ENCODE measurements at regions not wholly inside any gene's neighbourhood (a gene's known extent, or its start where the extent isn't known, plus 50 kb on each side); places are given as distances from the start of the nearest gene placed in this dataset.

DNA sequence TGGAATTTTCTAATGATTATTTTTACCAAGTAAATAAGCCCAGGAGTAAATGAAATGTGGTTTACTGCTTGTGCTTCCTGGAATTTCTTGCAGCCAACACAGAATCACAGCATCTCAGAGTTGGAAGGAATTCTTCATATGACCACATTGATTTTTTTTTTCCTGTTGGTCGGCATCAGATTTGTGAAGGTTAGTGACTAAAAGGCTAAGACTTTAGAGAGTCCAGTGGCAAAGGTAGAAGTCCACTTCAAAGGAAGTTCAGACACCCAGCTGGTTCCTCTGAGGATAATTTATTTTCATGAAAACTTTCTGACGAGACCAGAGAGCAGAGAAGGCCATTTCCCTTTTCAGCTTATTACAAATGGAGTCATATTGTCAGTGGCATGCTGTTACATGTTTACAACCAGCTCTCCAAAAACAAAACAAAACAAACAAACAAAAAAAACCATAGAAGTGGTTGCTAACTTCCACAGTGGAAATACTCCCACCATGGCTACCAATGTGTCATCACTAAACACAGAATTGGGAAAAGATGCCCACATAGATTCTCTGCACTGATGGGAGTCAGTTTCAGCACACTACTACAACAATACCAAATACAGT, 77.2 kb upstream of the CDC42BPA start:
- no peaks in the 10 kb centered on the region for H4K20me1 ChIP-seq (ENCODE audit: low read length)
- no peak overlapping the region for H2AFZ ChIP-seq (ENCODE audit: low read length)
- no peaks in the 10 kb centered on the region for H3K9me3 ChIP-seq (ENCODE audit: low read length)
- H3K27ac ChIP-seq (ENCODE audit: low read length) = no peak overlapping the region
- no peak overlapping the region for H3K9ac ChIP-seq (ENCODE audit: low read length)
- TF ChIP-seq, protein P1, sequence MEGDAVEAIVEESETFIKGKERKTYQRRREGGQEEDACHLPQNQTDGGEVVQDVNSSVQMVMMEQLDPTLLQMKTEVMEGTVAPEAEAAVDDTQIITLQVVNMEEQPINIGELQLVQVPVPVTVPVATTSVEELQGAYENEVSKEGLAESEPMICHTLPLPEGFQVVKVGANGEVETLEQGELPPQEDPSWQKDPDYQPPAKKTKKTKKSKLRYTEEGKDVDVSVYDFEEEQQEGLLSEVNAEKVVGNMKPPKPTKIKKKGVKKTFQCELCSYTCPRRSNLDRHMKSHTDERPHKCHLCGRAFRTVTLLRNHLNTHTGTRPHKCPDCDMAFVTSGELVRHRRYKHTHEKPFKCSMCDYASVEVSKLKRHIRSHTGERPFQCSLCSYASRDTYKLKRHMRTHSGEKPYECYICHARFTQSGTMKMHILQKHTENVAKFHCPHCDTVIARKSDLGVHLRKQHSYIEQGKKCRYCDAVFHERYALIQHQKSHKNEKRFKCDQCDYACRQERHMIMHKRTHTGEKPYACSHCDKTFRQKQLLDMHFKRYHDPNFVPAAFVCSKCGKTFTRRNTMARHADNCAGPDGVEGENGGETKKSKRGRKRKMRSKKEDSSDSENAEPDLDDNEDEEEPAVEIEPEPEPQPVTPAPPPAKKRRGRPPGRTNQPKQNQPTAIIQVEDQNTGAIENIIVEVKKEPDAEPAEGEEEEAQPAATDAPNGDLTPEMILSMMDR (conservative IDR thresholded peaks at IDR 0.05; ENCODE audit: low read depth, low read length) = no peak
- no peak for TF ChIP-seq EZH2phosphoT487 (IDR thresholded peaks at IDR 0.05; ENCODE audit: borderline replicate concordance, low read length)
- TF ChIP-seq EZH2 (IDR thresholded peaks at IDR 0.05; ENCODE audit: low read length, unreplicated experiment) = no peak
- DNase-seq (no peak), ATAC-seq (no peak)
- CTCF ChIA-PET = no interaction called here
- H3K4me1 ChIP-seq (ENCODE audit: insufficient read depth, low read length) = 0 out of 2 replicates have a peak, but pooled peaks cover 4% of the 10 kb centered on the region
- no peaks in the 10 kb centered on the region for H3K9me2 ChIP-seq (replicated peaks; ENCODE audit: low read length)
- BruUV-seq (replicated peaks) = no TSS peak
- H3K4me2 ChIP-seq (ENCODE audit: low read length) = no peak overlapping the region
- POLR2A ChIA-PET (ENCODE audit: unreplicated experiment) = no interaction called here
- intact Hi-C loops (cut with micrococcal nuclease) = no loop called here
- H3K79me2 ChIP-seq (ENCODE audit: low read length) = no peaks in the 10 kb centered on the region
- H3F3A ChIP-seq (ENCODE audit: low read length, unreplicated experiment) = no peaks in the 10 kb centered on the region
- no peaks in the 10 kb centered on the region for H3K36me3 ChIP-seq (ENCODE audit: low read depth, low read length)
- H3K4me3 ChIP-seq (ENCODE audit: low read length) = no peak overlapping the region
- no peaks in the 10 kb centered on the region for H3K27me3 ChIP-seq (ENCODE audit: low read length)

DNA sequence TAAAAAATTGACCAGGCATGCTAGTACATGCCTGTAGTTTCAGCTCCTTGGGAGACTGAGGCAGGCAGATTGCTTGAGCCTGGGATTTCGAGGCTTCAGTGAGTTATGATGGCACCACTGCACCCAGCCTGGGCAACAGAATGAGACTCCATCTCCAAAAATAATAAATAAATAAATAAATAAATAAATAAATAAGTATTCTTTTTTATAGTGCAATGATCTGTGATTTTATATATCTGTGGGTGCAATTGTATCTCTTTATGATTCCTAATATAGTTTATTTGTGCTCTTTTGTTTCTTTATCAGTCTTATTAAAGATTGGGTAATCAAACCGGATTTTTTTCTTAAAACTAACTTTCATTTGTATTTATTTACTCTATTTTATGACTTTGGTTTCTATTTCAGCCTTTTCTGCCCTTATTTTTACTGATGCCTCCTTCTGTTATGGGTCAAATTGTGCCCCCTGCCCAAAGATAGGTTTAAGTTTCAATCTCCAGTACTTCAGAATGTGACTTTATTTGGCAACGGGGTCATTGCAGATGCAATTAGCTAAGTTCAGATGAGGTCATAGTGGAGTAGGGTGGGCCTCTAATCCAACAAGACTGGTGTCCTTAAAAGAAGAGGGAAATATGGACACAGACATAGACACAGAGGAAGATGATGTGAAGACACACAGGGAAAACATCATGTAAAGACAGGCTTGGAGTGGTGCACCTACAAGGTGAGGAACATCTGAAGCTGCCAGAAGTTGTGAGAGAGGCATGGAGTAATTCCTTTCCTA, 74.9 kb upstream of the CDC42BPA start:
- no peak overlapping the region for H3K4me2 ChIP-seq (ENCODE audit: low read length)
- peaks cover 14% of the 10 kb centered on the region for H3K4me1 ChIP-seq (ENCODE audit: insufficient read depth, low read length)
- H3K27ac ChIP-seq (ENCODE audit: low read length) = no peak overlapping the region
- intact Hi-C loops (cut with micrococcal nuclease) = no loop called here
- H3K9ac ChIP-seq (ENCODE audit: low read length) = no peak overlapping the region
- no peaks in the 10 kb centered on the region for H3K27me3 ChIP-seq (ENCODE audit: low read length)
- no peaks in the 10 kb centered on the region for H3K36me3 ChIP-seq (ENCODE audit: low read depth, low read length)
- H3K4me3 ChIP-seq (ENCODE audit: low read length) = no peak overlapping the region
- no peak for ATAC-seq
- BruUV-seq (replicated peaks) = no TSS peak
- no peak for DNase-seq
- H3F3A ChIP-seq (ENCODE audit: low read length, unreplicated experiment) = no peaks in the 10 kb centered on the region
- POLR2A ChIA-PET (ENCODE audit: unreplicated experiment) = no interaction called here
- H3K9me2 ChIP-seq (replicated peaks; ENCODE audit: low read length) = no peaks in the 10 kb centered on the region
- H3K9me3 ChIP-seq (ENCODE audit: low read length) = no peaks in the 10 kb centered on the region
- no peak for TF ChIP-seq EZH2 (IDR thresholded peaks at IDR 0.05; ENCODE audit: low read length, unreplicated experiment)
- no peak for TF ChIP-seq EZH2phosphoT487 (IDR thresholded peaks at IDR 0.05; ENCODE audit: borderline replicate concordance, low read length)
- TF ChIP-seq, protein P1 (conservative IDR thresholded peaks at IDR 0.05; ENCODE audit: low read depth, low read length) = no peak
- no peaks in the 10 kb centered on the region for H4K20me1 ChIP-seq (ENCODE audit: low read length)
- CTCF ChIA-PET = no interaction called here
- no peak overlapping the region for H2AFZ ChIP-seq (ENCODE audit: low read length)
- H3K79me2 ChIP-seq (ENCODE audit: low read length) = no peaks in the 10 kb centered on the region

DNA sequence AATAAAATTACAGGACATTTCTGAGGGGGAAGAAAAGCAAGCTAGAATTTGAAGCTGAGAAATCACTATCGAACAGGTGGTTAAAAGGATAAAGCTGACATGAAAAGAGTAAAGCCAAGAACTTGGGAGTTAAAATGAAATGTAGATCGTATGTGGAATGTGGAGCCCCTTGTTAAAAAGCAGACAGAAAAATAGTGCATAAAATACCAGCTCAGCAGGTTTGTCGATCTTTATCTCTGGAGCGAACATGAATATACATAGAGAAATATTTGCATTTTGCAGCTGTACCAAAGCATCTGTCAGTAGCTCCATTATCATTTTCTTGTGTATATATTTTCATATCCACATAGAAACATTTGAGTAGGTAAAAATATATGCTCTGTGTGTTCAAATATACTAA, 73.6 kb upstream of the CDC42BPA start:
- no TSS peak for BruUV-seq (replicated peaks)
- H3K79me2 ChIP-seq (ENCODE audit: low read length) = no peaks in the 10 kb centered on the region
- ChIA-PET POLR2A (ENCODE audit: unreplicated experiment) (interaction anchor here (0.6 kb wide), 1 partner anchor 41 kb away, joined by 5 read pairs; no protein-coding TSS in a partner anchor), CTCF (interaction anchor here (0.8 kb wide), 1 partner anchor 10 kb away, joined by 3 read pairs; no protein-coding TSS in a partner anchor)
- DNase-seq (peak; percentile 37), ATAC-seq (no peak)
- no peak overlapping the region for H3K27ac ChIP-seq (ENCODE audit: low read length)
- H4K20me1 ChIP-seq (ENCODE audit: low read length) = no peaks in the 10 kb centered on the region
- H3K4me1 ChIP-seq (ENCODE audit: insufficient read depth, low read length) = peaks cover 13% of the 10 kb centered on the region
- H3K27me3 ChIP-seq (ENCODE audit: low read length) = no peaks in the 10 kb centered on the region
- H3K9me3 ChIP-seq (ENCODE audit: low read length) = no peaks in the 10 kb centered on the region
- no peaks in the 10 kb centered on the region for H3K36me3 ChIP-seq (ENCODE audit: low read depth, low read length)
- H3K4me3 ChIP-seq (ENCODE audit: low read length) = no peak overlapping the region
- no peak overlapping the region for H3K4me2 ChIP-seq (ENCODE audit: low read length)
- no peak overlapping the region for H2AFZ ChIP-seq (ENCODE audit: low read length)
- no peaks in the 10 kb centered on the region for H3F3A ChIP-seq (ENCODE audit: low read length, unreplicated experiment)
- TF ChIP-seq EZH2phosphoT487 (IDR thresholded peaks at IDR 0.05; ENCODE audit: borderline replicate concordance, low read length) (no peak), EZH2 (IDR thresholded peaks at IDR 0.05; ENCODE audit: low read length, unreplicated experiment) (no peak)
- H3K9ac ChIP-seq (ENCODE audit: low read length) = no peak overlapping the region
- intact Hi-C loops (cut with micrococcal nuclease) = no loop called here
- no peaks in the 10 kb centered on the region for H3K9me2 ChIP-seq (replicated peaks; ENCODE audit: low read length)

All from PC-3 (cell line).